HepG2 (cell line): ENCODE measurements at regions not wholly inside any gene's neighbourhood (a gene's known extent, or its start where the extent isn't known, plus 50 kb on each side); places are given as distances from the start of the nearest gene placed in this dataset.
"Not testable (repeated sequence)": the region's sequence is repeated elsewhere in the genome, so short reads cannot be mapped to it uniquely, and the experiment has no call there.

ENCODE experiments used
- ATAC-seq: fragments of 200-7000 bp; cut with Tn5 transposase; 3 replicates; pipeline ENCODE4 v1.9.1; 2020; ENCODE audit warnings: mild to moderate bottlenecking, moderate library complexity
- BruUV-seq: library from RNA; stranded (reverse); fragments of 400-500 nt; replicated peaks from 2 replicates; lab custom pipeline; 2021; lab: Mats Ljungman, UMichigan
- CTCF ChIA-PET: fragments of 300-600 bp; formaldehyde crosslinking; extraction: SDS; loops from one replicate; lab custom pipeline; 2021; ENCODE audit warnings: low total read pairs, inconsistent platforms, low intra/inter-chr PET ratio; lab: Yijun Ruan, JAX
- POLR2A ChIA-PET: fragments of 350-600 bp; sonication (Branson Sonifier 250); formaldehyde crosslinking; loops from one replicate; lab custom pipeline; 2020; ENCODE audit warnings: antibody characterized with exemption, inconsistent platforms; lab: Yijun Ruan, JAX
- DNase-seq: peaks from one replicate; pipeline ENCODE4 v3.0.0-alpha.2; 2015; ENCODE audit warnings: low spot score
- FAIRE-seq: peaks from 3 replicates; lab custom pipeline; 2011; peaks lifted over from hg19 to GRCh38; lab: Jason Lieb, UNC
- H2AFZ ChIP-seq: one replicate; pipeline ENCODE4 v1.6.1; 2011; ENCODE audit warnings: low read length, inconsistent platforms
- H3K27ac ChIP-seq: fragments of 300-600 bp; 3 replicates; pipeline ENCODE4 v1.8.0; 2011; ENCODE audit warnings: mixed run types, mild to moderate bottlenecking, mixed read lengths, low read length, inconsistent platforms; ENCODE audit not compliant: insufficient read depth; ENCODE audit errors: extremely low read length
- H3K27me3 ChIP-seq, 2 experiments: fragments of 200-600 bp in 1 of 2; 2 replicates in 1 of 2; 3 replicates in 1 of 2; pipeline versions ENCODE4 v1.6.0 to v1.8.0; 2011; ENCODE audit warnings: low read length in 2 of 2, mild to moderate bottlenecking in 2 of 2, moderate library complexity in 2 of 2, inconsistent platforms in 1 of 2; ENCODE audit not compliant: insufficient read depth in 2 of 2, control insufficient read depth in 1 of 2
- H3K36me3 ChIP-seq, 2 experiments: fragments of 200-600 bp in 1 of 2; replicated peaks in 1 of 2; 2 replicates in 1 of 2; 3 replicates in 1 of 2; pipeline versions ENCODE4 v1.5.1 to v1.8.0; 2011; ENCODE audit warnings: low read length in 2 of 2, inconsistent platforms in 1 of 2; ENCODE audit not compliant: insufficient read depth in 2 of 2, control insufficient read depth in 1 of 2
- H3K4me1 ChIP-seq: 2 replicates; pipeline ENCODE4 v1.5.1; 2012; ENCODE audit warnings: low read length, inconsistent platforms; ENCODE audit not compliant: insufficient read depth
- H3K4me2 ChIP-seq: 2 replicates; pipeline ENCODE4 v1.6.0; 2011; ENCODE audit warnings: low read depth, low read length, inconsistent platforms
- H3K4me3 ChIP-seq, 3 experiments: fragments of 200-600 bp in 1 of 3; sonication (generic), shearing (Covaris generic) in 1 of 3; replicated peaks in 1 of 3; 2 replicates each; pipeline ENCODE4 v1.5.1; 2011 to 2016; ENCODE audit warnings: low read length in 3 of 3, inconsistent platforms in 2 of 3, low read depth in 2 of 3, mild to moderate bottlenecking in 2 of 3, control low read depth in 1 of 3, mixed read lengths in 1 of 3; ENCODE audit not compliant: insufficient read depth in 1 of 3
- H3K79me2 ChIP-seq: one replicate; pipeline ENCODE4 v1.6.1; 2011; ENCODE audit warnings: low read length, inconsistent platforms; ENCODE audit not compliant: insufficient read depth
- H3K9ac ChIP-seq: 2 replicates; pipeline ENCODE4 v1.6.0; 2011; ENCODE audit warnings: mild to moderate bottlenecking, low read depth, low read length, inconsistent platforms; ENCODE audit not compliant: insufficient read depth
- H3K9me3 ChIP-seq: 2 replicates; pipeline ENCODE4 v1.5.1; 2012; ENCODE audit warnings: mild to moderate bottlenecking, low read length
- H4K20me1 ChIP-seq: 2 replicates; pipeline ENCODE4 v1.6.0; 2011; ENCODE audit warnings: inconsistent platforms, mild to moderate bottlenecking, low read length, moderate library complexity; ENCODE audit not compliant: insufficient read depth
- WGBS: methylation state at CpG from one replicate; pipeline ENCODE4 v1.1.6; 2017; ENCODE audit warnings: low lambda C conversion rate; 5-methylcytosine and 5-hydroxymethylcytosine counted together
- in situ Hi-C: cut with HindIII; loops from 2 replicates; pipeline ENCODE4 v1.10.0; 2017; ENCODE audit warnings: low pct_unique_long_range_greater_than_20kb; ENCODE audit not compliant: extremely low pct_ligation_motif_present
- intact Hi-C: fragments of 100-400 bp; cut with micrococcal nuclease; formaldehyde crosslinking; loops from one replicate; pipeline ENCODE4 v1.10.0; 2022; ENCODE audit not compliant: unreplicated experiment

DNA sequence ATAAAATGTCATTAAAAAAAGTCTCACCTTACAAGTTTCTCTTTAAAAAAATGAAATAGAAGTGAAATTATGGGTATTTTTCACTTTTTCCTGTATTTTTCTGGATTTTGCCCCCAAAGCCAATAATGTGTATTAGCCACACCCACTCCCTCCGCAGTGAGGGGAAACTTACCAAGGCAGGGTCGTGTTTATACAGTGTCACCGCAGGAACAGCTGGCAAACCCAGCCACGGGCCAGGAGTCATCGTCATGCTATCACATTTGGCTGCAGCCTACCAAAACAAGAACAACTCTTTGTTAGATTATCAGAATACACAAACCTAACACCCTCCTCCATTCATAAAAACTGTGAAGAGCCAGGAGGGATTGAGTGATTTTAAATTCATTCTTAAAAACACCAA lies 72.1 kb downstream of the CLEC18A start:
- in situ Hi-C loops, H3K4me2 ChIP-seq, BruUV-seq, H3K9me3 ChIP-seq, CTCF ChIA-PET, H2AFZ ChIP-seq, H3K27me3 ChIP-seq, ATAC-seq, H3K27ac ChIP-seq, intact Hi-C loops, FAIRE-seq, H3K4me3 ChIP-seq, DNase-seq, POLR2A ChIA-PET, H3K79me2 ChIP-seq, H4K20me1 ChIP-seq, H3K4me1 ChIP-seq, H3K9ac ChIP-seq: not testable (repeated sequence)
- 93% methylated on average over 5 of the region's 5 CpGs for WGBS
- H3K36me3 ChIP-seq = peaks cover 10 to 32% of the 10 kb centered on the region in 2 experiments

DNA sequence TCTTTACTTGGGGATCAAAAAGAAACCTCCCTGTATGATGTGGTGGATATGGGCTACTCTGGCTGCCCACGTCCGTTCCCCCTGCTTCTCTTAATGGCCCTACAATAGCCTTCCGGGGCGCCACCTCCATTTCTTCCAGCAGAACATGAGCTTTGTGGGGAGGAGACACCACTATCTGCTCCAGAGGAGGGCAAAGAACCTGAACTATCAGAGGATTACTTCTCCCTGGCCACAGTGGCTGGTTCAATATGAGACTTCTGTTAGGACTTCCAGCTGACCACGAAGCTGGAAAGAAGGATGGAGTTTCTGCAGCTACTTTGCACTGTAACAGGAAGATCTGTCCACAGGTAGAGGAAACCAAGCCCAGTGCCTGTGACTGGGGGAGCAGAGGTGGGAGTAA lies 72.8 kb downstream of the CLEC18A start:
- H2AFZ ChIP-seq, DNase-seq, in situ Hi-C loops, POLR2A ChIA-PET, intact Hi-C loops, H3K79me2 ChIP-seq, H4K20me1 ChIP-seq, ATAC-seq, H3K9ac ChIP-seq, H3K27ac ChIP-seq, H3K9me3 ChIP-seq, H3K27me3 ChIP-seq, CTCF ChIA-PET, H3K4me1 ChIP-seq, H3K4me3 ChIP-seq, FAIRE-seq, H3K4me2 ChIP-seq, BruUV-seq: not testable (repeated sequence)
- H3K36me3 ChIP-seq = peaks cover 6 to 28% of the 10 kb centered on the region in 2 experiments
- 98% methylated on average over 5 of the region's 5 CpGs for WGBS

DNA sequence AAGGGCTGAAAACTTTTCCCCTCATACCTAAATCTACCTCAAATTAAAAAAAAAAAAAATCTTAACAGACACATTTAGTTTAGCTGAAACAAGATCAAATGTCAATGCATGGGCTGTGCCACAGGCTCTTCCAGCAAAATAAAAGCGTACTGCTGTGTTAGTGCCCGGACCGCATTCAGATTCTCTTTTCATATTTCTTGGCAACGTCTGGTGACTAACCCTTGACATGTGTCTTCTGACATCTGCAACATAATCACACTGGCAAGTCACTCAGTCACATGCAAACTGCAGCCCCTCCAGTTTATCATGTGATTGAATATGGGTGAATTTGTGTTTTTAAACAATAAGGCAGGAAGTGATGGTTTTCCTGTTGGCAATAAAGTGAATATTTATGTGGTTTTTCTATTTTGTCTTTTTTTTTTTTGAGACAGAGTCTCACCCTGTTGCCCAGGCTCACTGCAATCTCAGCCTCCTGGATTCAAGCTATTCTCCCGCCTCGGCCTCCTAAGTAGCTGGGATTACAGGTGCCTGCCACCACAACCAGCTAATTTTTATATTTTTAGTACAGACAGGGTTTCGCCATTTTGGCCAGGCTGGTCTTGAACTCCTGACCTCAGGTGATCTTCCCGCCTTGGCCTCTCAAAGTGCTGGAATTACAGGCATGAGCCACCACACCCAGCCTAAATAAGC lies 75.2 kb downstream of the CLEC18A start:
- H3K27ac ChIP-seq, intact Hi-C loops, H2AFZ ChIP-seq, H3K4me3 ChIP-seq, in situ Hi-C loops, H3K9me3 ChIP-seq, FAIRE-seq, H4K20me1 ChIP-seq, POLR2A ChIA-PET, CTCF ChIA-PET, H3K9ac ChIP-seq, H3K4me2 ChIP-seq, BruUV-seq, ATAC-seq, H3K79me2 ChIP-seq, DNase-seq, H3K4me1 ChIP-seq, H3K27me3 ChIP-seq: not testable (repeated sequence)
- H3K36me3 ChIP-seq = peaks cover 8 to 33% of the 10 kb centered on the region in 2 experiments; a peak in 4 of 5 replicates
- 95% methylated on average over 8 of the region's 8 CpGs for WGBS

DNA sequence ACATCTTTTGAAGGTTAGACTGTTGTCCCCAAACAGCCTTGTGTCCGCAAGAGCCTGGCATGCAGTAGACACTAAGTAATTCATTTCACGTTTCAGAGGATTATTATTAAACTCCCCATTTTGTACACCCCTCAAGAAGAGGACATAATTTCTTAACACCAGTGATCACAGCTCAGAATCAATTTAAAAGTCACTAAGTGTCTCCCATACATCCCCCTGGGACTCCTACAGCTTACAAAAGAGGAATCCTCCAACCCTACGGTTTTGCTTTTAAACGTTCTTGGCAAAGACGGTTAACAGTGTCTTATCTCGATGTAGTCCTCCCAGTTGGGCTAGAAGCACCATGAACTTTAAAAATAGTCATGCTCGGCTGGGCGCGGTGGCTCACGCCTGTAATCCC lies 81.2 kb upstream of the PDPR start:
- H2AFZ ChIP-seq, FAIRE-seq: not testable (repeated sequence)

More for the DNA sequence above, 81.2 kb upstream of the PDPR start:
- H4K20me1 ChIP-seq, CTCF ChIA-PET, H3K4me3 ChIP-seq, BruUV-seq, H3K9me3 ChIP-seq, H3K27ac ChIP-seq, POLR2A ChIA-PET, in situ Hi-C loops, intact Hi-C loops, H3K4me2 ChIP-seq, H3K9ac ChIP-seq, H3K79me2 ChIP-seq, H3K4me1 ChIP-seq, ATAC-seq, DNase-seq, H3K27me3 ChIP-seq: not testable (repeated sequence)
- 99% methylated on average over 10 of the region's 10 CpGs for WGBS
- H3K36me3 ChIP-seq = peaks cover 6 to 26% of the 10 kb centered on the region in 2 experiments; a peak in 4 of 5 replicates
